ENCODE measurements at regions not wholly inside any gene's neighbourhood (a gene's known extent, or its start where the extent isn't known, plus 50 kb on each side); places are given as distances from the start of the nearest gene placed in this dataset.

- TF ChIP-seq, protein P1, sequence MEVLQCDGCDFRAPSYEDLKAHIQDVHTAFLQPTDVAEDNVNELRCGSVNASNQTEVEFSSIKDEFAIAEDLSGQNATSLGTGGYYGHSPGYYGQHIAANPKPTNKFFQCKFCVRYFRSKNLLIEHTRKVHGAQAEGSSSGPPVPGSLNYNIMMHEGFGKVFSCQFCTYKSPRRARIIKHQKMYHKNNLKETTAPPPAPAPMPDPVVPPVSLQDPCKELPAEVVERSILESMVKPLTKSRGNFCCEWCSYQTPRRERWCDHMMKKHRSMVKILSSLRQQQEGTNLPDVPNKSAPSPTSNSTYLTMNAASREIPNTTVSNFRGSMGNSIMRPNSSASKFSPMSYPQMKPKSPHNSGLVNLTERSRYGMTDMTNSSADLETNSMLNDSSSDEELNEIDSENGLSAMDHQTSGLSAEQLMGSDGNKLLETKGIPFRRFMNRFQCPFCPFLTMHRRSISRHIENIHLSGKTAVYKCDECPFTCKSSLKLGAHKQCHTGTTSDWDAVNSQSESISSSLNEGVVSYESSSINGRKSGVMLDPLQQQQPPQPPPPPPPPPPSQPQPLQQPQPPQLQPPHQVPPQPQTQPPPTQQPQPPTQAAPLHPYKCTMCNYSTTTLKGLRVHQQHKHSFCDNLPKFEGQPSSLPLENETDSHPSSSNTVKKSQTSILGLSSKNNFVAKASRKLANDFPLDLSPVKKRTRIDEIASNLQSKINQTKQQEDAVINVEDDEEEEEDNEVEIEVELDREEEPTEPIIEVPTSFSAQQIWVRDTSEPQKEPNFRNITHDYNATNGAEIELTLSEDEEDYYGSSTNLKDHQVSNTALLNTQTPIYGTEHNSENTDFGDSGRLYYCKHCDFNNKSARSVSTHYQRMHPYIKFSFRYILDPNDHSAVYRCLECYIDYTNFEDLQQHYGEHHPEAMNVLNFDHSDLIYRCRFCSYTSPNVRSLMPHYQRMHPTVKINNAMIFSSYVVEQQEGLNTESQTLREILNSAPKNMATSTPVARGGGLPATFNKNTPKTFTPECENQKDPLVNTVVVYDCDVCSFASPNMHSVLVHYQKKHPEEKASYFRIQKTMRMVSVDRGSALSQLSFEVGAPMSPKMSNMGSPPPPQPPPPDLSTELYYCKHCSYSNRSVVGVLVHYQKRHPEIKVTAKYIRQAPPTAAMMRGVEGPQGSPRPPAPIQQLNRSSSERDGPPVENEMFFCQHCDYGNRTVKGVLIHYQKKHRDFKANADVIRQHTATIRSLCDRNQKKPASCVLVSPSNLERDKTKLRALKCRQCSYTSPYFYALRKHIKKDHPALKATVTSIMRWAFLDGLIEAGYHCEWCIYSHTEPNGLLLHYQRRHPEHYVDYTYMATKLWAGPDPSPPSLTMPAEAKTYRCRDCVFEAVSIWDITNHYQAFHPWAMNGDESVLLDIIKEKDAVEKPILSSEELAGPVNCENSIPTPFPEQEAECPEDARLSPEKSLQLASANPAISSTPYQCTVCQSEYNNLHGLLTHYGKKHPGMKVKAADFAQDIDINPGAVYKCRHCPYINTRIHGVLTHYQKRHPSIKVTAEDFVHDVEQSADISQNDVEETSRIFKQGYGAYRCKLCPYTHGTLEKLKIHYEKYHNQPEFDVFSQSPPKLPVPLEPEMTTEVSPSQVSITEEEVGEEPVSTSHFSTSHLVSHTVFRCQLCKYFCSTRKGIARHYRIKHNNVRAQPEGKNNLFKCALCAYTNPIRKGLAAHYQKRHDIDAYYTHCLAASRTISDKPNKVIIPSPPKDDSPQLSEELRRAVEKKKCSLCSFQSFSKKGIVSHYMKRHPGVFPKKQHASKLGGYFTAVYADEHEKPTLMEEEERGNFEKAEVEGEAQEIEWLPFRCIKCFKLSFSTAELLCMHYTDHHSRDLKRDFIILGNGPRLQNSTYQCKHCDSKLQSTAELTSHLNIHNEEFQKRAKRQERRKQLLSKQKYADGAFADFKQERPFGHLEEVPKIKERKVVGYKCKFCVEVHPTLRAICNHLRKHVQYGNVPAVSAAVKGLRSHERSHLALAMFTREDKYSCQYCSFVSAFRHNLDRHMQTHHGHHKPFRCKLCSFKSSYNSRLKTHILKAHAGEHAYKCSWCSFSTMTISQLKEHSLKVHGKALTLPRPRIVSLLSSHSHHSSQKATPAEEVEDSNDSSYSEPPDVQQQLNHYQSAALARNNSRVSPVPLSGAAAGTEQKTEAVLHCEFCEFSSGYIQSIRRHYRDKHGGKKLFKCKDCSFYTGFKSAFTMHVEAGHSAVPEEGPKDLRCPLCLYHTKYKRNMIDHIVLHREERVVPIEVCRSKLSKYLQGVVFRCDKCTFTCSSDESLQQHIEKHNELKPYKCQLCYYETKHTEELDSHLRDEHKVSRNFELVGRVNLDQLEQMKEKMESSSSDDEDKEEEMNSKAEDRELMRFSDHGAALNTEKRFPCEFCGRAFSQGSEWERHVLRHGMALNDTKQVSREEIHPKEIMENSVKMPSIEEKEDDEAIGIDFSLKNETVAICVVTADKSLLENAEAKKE (CRISPR knock-in tag; IDR thresholded peaks at IDR 0.05) = no peak
- TF ChIP-seq EZH2phosphoT487 (IDR thresholded peaks at IDR 0.05; ENCODE audit: unreplicated experiment) = no peak
- no peak for TF ChIP-seq POLR2AphosphoS5 (IDR thresholded peaks at IDR 0.05; ENCODE audit: low read depth)
- TF ChIP-seq STAT1 (IDR thresholded peaks at IDR 0.05; ENCODE audit: unreplicated experiment) = no peak
Observed at GRCh38 chr20:55741801-55742200, 263.5 kb downstream of the CBLN4 start (continued).

GRCh38 chr20:55740076-55740475 is 265.2 kb downstream of the CBLN4 start:
- Histone ChIP-seq H3F3A (replicated peaks; ENCODE audit: low read depth) (no peaks in the 10 kb centered on the region), H3K79me2 (replicated peaks; ENCODE audit: insufficient read depth) (no peaks in the 10 kb centered on the region), H3K36me3 (ENCODE audit: insufficient read depth) (no peaks in the 10 kb centered on the region; the same call in 1 of the 2 replicates), H2AFZ (no peak overlapping the region), H3K4me3 (no peak overlapping the region), H3K9me2 (ENCODE audit: insufficient read depth) (no peaks in the 10 kb centered on the region), H3K27me3 (ENCODE audit: insufficient read depth) (no peaks in the 10 kb centered on the region), H3K27ac (ENCODE audit: low read depth) (no peak overlapping the region), H3K4me2 (no peak overlapping the region), H3K4me1 (ENCODE audit: insufficient read depth) (no peaks in the 10 kb centered on the region), H4K20me1 (replicated peaks; ENCODE audit: insufficient read depth) (no peaks in the 10 kb centered on the region)
- Mint-ChIP-seq H3K9me3 (peaks cover 97% of the 10 kb centered on the region), H3K4me3 (no peak overlapping the region), H3K36me3 (ENCODE audit: low read depth) (peaks cover 40% of the 10 kb centered on the region), H3K4me1 (no peaks in the 10 kb centered on the region), H3K27me3 (ENCODE audit: insufficient read depth, low read depth, poor library complexity) (no peaks in the 10 kb centered on the region), H3K27ac (no peak overlapping the region)
- no peak for ATAC-seq
- DNase-seq (ENCODE audit: low spot score) = no peak
- TF ChIP-seq CREB1 (CRISPR knock-in tag; IDR thresholded peaks at IDR 0.05; ENCODE audit: low read depth) (no peak), NANOG (IDR thresholded peaks at IDR 0.05; ENCODE audit: borderline replicate concordance) (no peak), CTCF (conservative IDR thresholded peaks at IDR 0.05; ENCODE audit: low read depth in 2 of 2) (no peak), POLR2AphosphoS5 (IDR thresholded peaks at IDR 0.05; ENCODE audit: low read depth) (no peak), JUNB (IDR thresholded peaks at IDR 0.05; ENCODE audit: unreplicated experiment) (no peak), ZNF114 (CRISPR knock-in tag; IDR thresholded peaks at IDR 0.05) (no peak)
- TF ChIP-seq, protein P2, sequence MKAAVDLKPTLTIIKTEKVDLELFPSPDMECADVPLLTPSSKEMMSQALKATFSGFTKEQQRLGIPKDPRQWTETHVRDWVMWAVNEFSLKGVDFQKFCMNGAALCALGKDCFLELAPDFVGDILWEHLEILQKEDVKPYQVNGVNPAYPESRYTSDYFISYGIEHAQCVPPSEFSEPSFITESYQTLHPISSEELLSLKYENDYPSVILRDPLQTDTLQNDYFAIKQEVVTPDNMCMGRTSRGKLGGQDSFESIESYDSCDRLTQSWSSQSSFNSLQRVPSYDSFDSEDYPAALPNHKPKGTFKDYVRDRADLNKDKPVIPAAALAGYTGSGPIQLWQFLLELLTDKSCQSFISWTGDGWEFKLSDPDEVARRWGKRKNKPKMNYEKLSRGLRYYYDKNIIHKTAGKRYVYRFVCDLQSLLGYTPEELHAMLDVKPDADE (IDR thresholded peaks at IDR 0.05) = no peak

Data from GM23338 (cell line).